ENCODE measurements at regions not wholly inside any gene's neighbourhood (a gene's known extent, or its start where the extent isn't known, plus 50 kb on each side); places are given as distances from the start of the nearest gene placed in this dataset.

DNA sequence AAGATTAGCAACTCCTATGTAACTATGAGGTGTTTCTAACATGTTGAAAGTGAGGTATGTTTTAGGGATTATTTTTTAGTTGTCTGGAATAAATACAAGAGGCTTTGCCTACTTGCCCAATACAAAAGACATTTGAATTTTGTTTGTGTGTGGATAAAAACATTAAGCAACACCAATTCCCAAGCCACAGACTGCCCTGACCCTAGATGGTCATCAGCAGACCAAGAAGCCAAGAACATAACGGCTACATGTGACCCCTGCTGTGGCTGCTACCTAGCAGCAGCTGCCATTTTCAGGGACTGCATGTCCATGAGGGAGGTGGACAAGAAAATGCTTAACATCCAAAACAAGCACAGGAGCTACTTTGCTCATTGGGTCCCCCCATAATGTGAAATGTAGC lies 70.5 kb upstream of the QRFPR start:
- intact Hi-C loops (cut with micrococcal nuclease; ENCODE audit: unreplicated experiment), result no loop called here
- TF ChIP-seq, protein P1, sequence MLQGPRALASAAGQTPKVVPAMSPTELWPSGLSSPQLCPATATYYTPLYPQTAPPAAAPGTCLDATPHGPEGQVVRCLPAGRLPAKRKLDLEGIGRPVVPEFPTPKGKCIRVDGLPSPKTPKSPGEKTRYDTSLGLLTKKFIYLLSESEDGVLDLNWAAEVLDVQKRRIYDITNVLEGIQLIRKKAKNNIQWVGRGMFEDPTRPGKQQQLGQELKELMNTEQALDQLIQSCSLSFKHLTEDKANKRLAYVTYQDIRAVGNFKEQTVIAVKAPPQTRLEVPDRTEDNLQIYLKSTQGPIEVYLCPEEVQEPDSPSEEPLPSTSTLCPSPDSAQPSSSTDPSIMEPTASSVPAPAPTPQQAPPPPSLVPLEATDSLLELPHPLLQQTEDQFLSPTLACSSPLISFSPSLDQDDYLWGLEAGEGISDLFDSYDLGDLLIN (CRISPR knock-in tag; IDR thresholded peaks at IDR 0.05; ENCODE audit: borderline replicate concordance), result no peak
- no peak for TF ChIP-seq FOXJ3 (CRISPR knock-in tag; IDR thresholded peaks at IDR 0.05; ENCODE audit: borderline replicate concordance)
- TF ChIP-seq, protein P2, sequence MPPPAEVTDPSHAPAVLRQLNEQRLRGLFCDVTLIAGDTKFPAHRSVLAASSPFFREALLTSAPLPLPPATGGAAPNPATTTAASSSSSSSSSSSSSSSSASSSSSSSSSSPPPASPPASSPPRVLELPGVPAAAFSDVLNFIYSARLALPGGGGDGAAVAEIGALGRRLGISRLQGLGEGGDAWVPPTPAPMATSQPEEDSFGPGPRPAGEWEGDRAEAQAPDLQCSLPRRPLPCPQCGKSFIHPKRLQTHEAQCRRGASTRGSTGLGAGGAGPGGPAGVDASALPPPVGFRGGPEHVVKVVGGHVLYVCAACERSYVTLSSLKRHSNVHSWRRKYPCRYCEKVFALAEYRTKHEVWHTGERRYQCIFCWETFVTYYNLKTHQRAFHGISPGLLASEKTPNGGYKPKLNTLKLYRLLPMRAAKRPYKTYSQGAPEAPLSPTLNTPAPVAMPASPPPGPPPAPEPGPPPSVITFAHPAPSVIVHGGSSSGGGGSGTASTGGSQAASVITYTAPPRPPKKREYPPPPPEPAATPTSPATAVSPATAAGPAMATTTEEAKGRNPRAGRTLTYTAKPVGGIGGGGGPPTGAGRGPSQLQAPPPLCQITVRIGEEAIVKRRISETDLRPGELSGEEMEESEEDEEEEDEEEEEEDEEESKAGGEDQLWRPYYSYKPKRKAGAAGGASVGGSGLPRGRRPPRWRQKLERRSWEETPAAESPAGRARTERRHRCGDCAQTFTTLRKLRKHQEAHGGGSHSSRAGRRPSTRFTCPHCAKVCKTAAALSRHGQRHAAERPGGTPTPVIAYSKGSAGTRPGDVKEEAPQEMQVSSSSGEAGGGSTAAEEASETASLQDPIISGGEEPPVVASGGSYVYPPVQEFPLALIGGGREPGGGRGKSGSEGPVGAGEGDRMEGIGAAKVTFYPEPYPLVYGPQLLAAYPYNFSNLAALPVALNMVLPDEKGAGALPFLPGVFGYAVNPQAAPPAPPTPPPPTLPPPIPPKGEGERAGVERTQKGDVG (CRISPR knock-in tag; IDR thresholded peaks at IDR 0.05; ENCODE audit: borderline replicate concordance), result no peak
- TF ChIP-seq, protein P3, sequence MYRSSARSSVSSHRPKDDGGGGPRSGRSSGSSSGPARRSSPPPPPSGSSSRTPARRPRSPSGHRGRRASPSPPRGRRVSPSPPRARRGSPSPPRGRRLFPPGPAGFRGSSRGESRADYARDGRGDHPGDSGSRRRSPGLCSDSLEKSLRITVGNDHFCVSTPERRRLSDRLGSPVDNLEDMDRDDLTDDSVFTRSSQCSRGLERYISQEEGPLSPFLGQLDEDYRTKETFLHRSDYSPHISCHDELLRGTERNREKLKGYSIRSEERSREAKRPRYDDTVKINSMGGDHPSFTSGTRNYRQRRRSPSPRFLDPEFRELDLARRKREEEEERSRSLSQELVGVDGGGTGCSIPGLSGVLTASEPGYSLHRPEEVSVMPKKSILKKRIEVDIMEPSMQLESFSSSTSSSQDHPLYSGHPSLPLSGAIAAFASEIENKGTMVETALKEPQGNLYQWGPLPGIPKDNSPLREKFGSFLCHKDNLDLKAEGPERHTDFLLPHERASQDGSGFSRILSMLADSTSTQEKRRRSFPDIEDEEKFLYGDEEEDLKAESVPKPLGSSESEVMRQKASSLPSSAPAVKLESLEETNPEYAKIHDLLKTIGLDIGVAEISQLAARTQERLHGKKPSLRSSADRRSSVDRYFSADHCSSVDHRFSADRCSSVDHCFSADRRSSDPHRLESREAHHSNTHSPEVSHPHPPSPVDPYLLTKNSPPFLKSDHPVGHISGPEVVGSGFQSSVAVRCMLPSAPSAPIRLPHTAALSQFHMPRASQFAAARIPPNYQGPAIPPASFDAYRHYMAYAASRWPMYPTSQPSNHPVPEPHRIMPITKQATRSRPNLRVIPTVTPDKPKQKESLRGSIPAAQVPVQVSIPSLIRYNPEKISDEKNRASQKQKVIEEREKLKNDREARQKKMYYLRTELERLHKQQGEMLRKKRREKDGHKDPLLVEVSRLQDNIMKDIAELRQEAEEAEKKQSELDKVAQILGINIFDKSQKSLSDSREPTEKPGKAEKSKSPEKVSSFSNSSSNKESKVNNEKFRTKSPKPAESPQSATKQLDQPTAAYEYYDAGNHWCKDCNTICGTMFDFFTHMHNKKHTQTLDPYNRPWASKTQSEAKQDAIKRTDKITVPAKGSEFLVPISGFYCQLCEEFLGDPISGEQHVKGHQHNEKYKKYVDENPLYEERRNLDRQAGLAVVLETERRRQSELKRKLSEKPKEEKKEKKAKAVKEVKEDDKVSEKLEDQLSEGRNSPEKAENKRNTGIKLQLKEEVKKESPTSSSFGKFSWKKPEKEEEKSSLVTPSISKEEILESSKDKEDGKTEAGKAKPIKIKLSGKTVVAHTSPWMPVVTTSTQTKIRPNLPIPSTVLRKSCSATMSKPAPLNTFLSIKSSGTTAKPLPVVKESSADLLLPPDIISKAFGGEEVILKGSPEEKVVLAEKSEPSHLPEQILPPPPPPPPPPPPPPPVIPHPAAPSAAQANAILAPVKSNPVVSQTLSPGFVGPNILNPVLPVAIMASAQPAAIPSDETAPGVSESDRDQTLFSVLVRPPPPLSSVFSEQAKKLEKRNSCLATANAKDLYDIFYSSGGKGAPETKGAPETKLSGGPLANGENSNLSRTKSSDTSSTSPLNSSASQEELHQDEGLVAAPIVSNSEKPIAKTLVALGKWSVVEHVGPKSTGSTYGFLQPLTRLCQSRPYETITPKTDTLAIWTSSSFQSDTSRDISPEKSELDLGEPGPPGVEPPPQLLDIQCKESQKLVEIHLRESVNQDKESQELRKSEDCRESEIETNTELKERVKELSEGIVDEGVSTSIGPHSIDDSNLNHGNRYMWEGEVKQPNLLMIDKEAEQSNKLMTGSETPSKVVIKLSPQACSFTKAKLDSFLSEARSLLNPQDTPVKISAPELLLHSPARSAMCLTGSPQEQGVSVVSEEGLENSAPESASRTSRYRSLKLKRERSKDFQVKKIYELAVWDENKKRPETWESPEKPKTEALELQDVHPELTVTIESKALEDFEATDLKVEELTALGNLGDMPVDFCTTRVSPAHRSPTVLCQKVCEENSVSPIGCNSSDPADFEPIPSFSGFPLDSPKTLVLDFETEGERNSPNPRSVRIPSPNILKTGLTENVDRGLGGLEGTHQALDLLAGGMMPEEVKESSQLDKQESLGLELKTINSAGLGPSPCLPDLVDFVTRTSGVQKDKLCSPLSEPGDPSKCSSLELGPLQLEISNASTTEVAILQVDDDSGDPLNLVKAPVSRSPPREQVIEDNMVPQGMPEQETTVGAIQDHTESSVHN (CRISPR knock-in tag; IDR thresholded peaks at IDR 0.05), result no peak
- TF ChIP-seq, protein P4, sequence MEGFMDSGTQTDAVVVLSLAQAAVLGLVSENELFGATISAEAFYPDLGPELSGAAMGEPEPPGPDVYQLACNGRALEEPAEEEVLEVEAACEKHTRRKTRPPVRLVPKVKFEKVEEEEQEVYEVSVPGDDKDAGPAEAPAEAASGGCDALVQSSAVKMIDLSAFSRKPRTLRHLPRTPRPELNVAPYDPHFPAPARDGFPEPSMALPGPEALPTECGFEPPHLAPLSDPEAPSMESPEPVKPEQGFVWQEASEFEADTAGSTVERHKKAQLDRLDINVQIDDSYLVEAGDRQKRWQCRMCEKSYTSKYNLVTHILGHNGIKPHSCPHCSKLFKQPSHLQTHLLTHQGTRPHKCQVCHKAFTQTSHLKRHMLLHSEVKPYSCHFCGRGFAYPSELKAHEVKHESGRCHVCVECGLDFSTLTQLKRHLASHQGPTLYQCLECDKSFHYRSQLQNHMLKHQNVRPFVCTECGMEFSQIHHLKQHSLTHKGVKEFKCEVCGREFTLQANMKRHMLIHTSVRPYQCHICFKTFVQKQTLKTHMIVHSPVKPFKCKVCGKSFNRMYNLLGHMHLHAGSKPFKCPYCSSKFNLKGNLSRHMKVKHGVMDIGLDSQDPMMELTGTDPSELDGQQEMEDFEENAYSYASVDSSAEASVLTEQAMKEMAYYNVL (CRISPR knock-in tag; IDR thresholded peaks at IDR 0.05; ENCODE audit: borderline replicate concordance), result no peak
- 0% methylated on average over 1 of the region's 1 CpG for WGBS (ENCODE audit: low lambda C conversion rate)
- no peak for FAIRE-seq
- ChIA-PET CTCF (ENCODE audit: low intra/inter-chr PET ratio, low total read pairs) (no interaction called here), POLR2A (no interaction called here)
- Histone ChIP-seq H3K27ac (ENCODE audit: extremely low read length, insufficient read depth, low read length) (no peak overlapping the region), H3K27me3 (ENCODE audit: control insufficient read depth in 1 of 2, insufficient read depth in 2 of 2, low read length in 2 of 2) (peaks cover 0 to 1% of the 10 kb centered on the region in 2 experiments; a peak in 1 of 5 replicates), H3K4me3 (replicated peaks in 1 of 3; ENCODE audit: insufficient read depth in 1 of 3, low read depth in 2 of 3, low read length in 3 of 3) (no peak overlapping the region), H4K20me1 (ENCODE audit: insufficient read depth, low read length) (no peaks in the 10 kb centered on the region), H3K9ac (ENCODE audit: insufficient read depth, low read depth, low read length) (no peak overlapping the region), H3K79me2 (ENCODE audit: insufficient read depth, low read length) (no peaks in the 10 kb centered on the region), H3K9me3 (ENCODE audit: low read length) (no peaks in the 10 kb centered on the region), H3K4me2 (ENCODE audit: low read depth, low read length) (no peak overlapping the region), H3K36me3 (replicated peaks in 1 of 2; ENCODE audit: control insufficient read depth in 1 of 2, insufficient read depth in 2 of 2, low read length in 2 of 2) (no peaks in the 10 kb centered on the region), H2AFZ (ENCODE audit: low read length) (no peak overlapping the region), H3K4me1 (ENCODE audit: insufficient read depth, low read length) (peaks cover 8% of the 10 kb centered on the region)
- in situ Hi-C loops (cut with HindIII; ENCODE audit: extremely low pct_ligation_motif_present, low pct_unique_long_range_greater_than_20kb), result no loop called here
- ATAC-seq, result no peak
- no peak for DNase-seq (ENCODE audit: low spot score)
- BruUV-seq (replicated peaks), result no TSS peak
